DOHH2 (cell line): ENCODE measurements at regions not wholly inside any gene's neighbourhood (a gene's known extent, or its start where the extent isn't known, plus 50 kb on each side); places are given as distances from the start of the nearest gene placed in this dataset.

Experiments
- EZH2phosphoT487 ChIP-seq: fragments of 200-600 bp; sonication (generic); IDR thresholded peaks from 2 replicates; pipeline ENCODE4 v1.6.1; 2017; ENCODE audit warnings: borderline replicate concordance, mild to moderate bottlenecking, antibody characterized with exemption, low read length, moderate library complexity, mixed read lengths
- TF ChIP-seq, protein P1 (sequence below): fragments of 200-600 bp; sonication (generic); IDR thresholded peaks from one replicate; pipeline ENCODE4 v1.5.1; 2014; ENCODE audit warnings: antibody characterized with exemption, mild to moderate bottlenecking, low read depth, low read length; ENCODE audit not compliant: poor library complexity, severe bottlenecking

- TF ChIP-seq, protein P1, sequence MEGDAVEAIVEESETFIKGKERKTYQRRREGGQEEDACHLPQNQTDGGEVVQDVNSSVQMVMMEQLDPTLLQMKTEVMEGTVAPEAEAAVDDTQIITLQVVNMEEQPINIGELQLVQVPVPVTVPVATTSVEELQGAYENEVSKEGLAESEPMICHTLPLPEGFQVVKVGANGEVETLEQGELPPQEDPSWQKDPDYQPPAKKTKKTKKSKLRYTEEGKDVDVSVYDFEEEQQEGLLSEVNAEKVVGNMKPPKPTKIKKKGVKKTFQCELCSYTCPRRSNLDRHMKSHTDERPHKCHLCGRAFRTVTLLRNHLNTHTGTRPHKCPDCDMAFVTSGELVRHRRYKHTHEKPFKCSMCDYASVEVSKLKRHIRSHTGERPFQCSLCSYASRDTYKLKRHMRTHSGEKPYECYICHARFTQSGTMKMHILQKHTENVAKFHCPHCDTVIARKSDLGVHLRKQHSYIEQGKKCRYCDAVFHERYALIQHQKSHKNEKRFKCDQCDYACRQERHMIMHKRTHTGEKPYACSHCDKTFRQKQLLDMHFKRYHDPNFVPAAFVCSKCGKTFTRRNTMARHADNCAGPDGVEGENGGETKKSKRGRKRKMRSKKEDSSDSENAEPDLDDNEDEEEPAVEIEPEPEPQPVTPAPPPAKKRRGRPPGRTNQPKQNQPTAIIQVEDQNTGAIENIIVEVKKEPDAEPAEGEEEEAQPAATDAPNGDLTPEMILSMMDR: no peak
- no peak for TF ChIP-seq EZH2phosphoT487
Observed at GRCh38 chr12:127147724-127148123, 1119.2 kb upstream of the TMEM132C start.
